ENCODE measurements at regions not wholly inside any gene's neighbourhood (a gene's known extent, or its start where the extent isn't known, plus 50 kb on each side); places are given as distances from the start of the nearest gene placed in this dataset.

DNA sequence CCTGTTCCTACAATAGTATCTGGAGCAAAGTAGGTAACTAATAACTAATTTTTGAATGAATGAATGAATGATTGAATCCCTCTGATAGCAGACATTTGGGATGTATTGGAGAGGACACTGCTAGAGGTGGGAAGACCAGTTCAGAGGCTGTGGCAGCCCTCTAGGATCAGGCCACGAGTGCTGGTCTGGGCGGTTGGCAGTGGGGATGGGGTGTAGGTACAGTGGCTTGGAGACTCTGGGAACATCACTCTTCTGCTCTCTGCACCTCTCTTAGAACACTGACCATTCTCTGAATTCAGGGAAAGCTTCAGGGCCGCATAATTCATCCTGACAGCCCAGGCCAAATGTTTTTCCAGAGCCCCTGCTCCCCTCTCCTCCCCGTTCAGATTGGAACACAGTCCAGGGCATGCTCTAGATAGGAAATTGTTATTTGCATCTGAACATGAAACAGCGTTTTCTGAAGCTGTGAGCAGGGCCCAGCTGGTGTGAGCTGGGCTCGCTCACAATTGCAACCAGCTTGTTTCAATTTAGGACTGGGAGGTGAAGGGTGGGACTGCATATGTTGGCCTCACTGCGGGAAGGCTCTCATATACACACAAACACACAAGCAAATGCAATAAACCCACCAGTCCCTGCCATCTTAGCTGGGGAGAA lies 253.1 kb upstream of the USP24 start:
- no peak overlapping the region for H3K4me3 ChIP-seq (ENCODE audit: insufficient read length, low read depth)
- TF ChIP-seq YY1 (IDR thresholded peaks at IDR 0.05; ENCODE audit: insufficient read depth, insufficient read length), result no peak
- TF ChIP-seq ZNF274 (IDR thresholded peaks at IDR 0.05; ENCODE audit: low read depth, low read length), result no peak
- no peak for TF ChIP-seq SUZ12 (IDR thresholded peaks at IDR 0.05; ENCODE audit: extremely low read depth, insufficient read depth, insufficient read length)
- no peaks in the 10 kb centered on the region for H3K27me3 ChIP-seq (ENCODE audit: insufficient read depth, insufficient read length)
- H3K9me3 ChIP-seq (ENCODE audit: insufficient read depth, low read length), result no peaks in the 10 kb centered on the region
- H3K9ac ChIP-seq (ENCODE audit: insufficient read length, low read depth), result no peak overlapping the region
- DNase-seq (ENCODE audit: low read depth, low spot score), result no peak
- no peaks in the 10 kb centered on the region for H3K36me3 ChIP-seq (ENCODE audit: insufficient read depth, insufficient read length, low read length)
- H3K4me1 ChIP-seq (ENCODE audit: insufficient read depth, insufficient read length), result no peaks in the 10 kb centered on the region

DNA sequence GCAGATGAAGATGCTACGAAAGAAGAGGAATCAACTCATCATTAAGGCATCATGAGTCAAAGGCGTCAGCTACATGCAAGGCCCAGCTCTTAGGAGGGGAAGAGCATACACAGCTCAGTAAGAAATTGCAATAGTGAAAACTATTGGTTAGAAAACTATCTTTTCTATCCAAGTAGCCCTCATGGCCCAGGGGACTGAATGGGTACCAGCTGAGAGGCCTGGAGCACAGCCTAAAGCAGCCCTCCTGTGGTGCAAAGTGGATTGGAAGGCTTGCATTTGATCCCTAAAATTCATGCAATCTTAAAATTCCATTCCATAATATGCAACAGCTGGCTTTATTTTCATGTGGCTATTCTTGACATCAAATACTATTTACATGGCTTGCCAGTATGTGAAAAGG lies 251.8 kb upstream of the USP24 start:
- H3K9me3 ChIP-seq (ENCODE audit: insufficient read depth, low read length), result no peaks in the 10 kb centered on the region
- H3K4me3 ChIP-seq (ENCODE audit: insufficient read length, low read depth), result no peak overlapping the region
- H3K4me1 ChIP-seq (ENCODE audit: insufficient read depth, insufficient read length), result no peaks in the 10 kb centered on the region
- no peaks in the 10 kb centered on the region for H3K36me3 ChIP-seq (ENCODE audit: insufficient read depth, insufficient read length, low read length)
- no peaks in the 10 kb centered on the region for H3K27me3 ChIP-seq (ENCODE audit: insufficient read depth, insufficient read length)
- TF ChIP-seq YY1 (IDR thresholded peaks at IDR 0.05; ENCODE audit: insufficient read depth, insufficient read length), result no peak
- TF ChIP-seq ZNF274 (IDR thresholded peaks at IDR 0.05; ENCODE audit: low read depth, low read length), result no peak
- no peak for TF ChIP-seq SUZ12 (IDR thresholded peaks at IDR 0.05; ENCODE audit: extremely low read depth, insufficient read depth, insufficient read length)
- no peak for DNase-seq (ENCODE audit: low read depth, low spot score)
- H3K9ac ChIP-seq (ENCODE audit: insufficient read length, low read depth), result no peak overlapping the region

DNA sequence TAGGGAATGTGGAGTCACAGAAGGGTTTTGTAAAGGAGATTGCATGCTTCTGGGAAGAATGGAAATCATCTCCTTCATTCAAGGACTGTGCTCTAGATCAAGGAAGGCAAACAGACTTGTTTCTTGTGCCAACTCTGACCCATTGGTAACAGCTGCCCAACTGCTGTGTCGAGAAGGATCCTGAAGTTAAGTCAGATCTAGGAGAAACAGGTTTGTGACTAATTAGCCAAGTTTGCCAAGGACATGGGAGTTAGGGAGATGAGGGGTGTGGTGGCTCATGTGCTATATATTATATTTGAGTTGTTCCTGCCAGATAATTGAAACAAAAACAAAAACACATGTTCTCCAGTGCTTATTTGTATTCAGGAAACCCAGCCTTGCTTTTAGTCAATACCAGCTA lies 251.2 kb upstream of the USP24 start:
- no peak for TF ChIP-seq ZNF274 (IDR thresholded peaks at IDR 0.05; ENCODE audit: low read depth, low read length)
- TF ChIP-seq YY1 (IDR thresholded peaks at IDR 0.05; ENCODE audit: insufficient read depth, insufficient read length), result no peak
- TF ChIP-seq SUZ12 (IDR thresholded peaks at IDR 0.05; ENCODE audit: extremely low read depth, insufficient read depth, insufficient read length), result no peak
- no peaks in the 10 kb centered on the region for H3K27me3 ChIP-seq (ENCODE audit: insufficient read depth, insufficient read length)
- H3K9ac ChIP-seq (ENCODE audit: insufficient read length, low read depth), result no peak overlapping the region
- no peak for DNase-seq (ENCODE audit: low read depth, low spot score)
- no peak overlapping the region for H3K4me3 ChIP-seq (ENCODE audit: insufficient read length, low read depth)
- H3K9me3 ChIP-seq (ENCODE audit: insufficient read depth, low read length), result no peaks in the 10 kb centered on the region
- H3K36me3 ChIP-seq (ENCODE audit: insufficient read depth, insufficient read length, low read length), result no peaks in the 10 kb centered on the region
- no peaks in the 10 kb centered on the region for H3K4me1 ChIP-seq (ENCODE audit: insufficient read depth, insufficient read length)

DNA sequence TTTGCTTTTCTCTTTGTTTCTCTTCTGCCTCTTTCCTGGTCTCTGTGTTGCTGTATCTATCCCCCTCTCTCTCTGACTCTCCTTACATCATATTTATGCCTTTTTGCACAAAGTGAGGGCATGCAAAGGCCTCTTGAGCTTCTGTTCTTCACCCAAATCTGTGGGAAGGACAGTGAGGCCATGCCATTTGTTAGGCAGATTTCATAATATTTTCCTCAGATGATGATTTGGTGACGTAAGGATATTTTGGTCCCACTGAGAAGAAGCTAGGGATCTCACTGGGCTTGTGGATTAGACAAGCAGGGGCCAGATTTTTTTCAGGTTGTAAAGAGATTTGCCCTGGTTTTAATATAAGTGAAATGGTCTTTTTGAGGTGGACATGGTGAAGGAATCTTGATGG lies 249.4 kb upstream of the USP24 start:
- H3K4me1 ChIP-seq (ENCODE audit: insufficient read depth, insufficient read length), result no peaks in the 10 kb centered on the region
- DNase-seq (ENCODE audit: low read depth, low spot score), result no peak
- H3K27me3 ChIP-seq (ENCODE audit: insufficient read depth, insufficient read length), result no peaks in the 10 kb centered on the region
- no peak overlapping the region for H3K9ac ChIP-seq (ENCODE audit: insufficient read length, low read depth)
- TF ChIP-seq SUZ12 (IDR thresholded peaks at IDR 0.05; ENCODE audit: extremely low read depth, insufficient read depth, insufficient read length), result no peak
- no peak for TF ChIP-seq YY1 (IDR thresholded peaks at IDR 0.05; ENCODE audit: insufficient read depth, insufficient read length)
- no peak for TF ChIP-seq ZNF274 (IDR thresholded peaks at IDR 0.05; ENCODE audit: low read depth, low read length)
- no peaks in the 10 kb centered on the region for H3K36me3 ChIP-seq (ENCODE audit: insufficient read depth, insufficient read length, low read length)
- H3K4me3 ChIP-seq (ENCODE audit: insufficient read length, low read depth), result no peak overlapping the region
- H3K9me3 ChIP-seq (ENCODE audit: insufficient read depth, low read length), result no peaks in the 10 kb centered on the region

DNA sequence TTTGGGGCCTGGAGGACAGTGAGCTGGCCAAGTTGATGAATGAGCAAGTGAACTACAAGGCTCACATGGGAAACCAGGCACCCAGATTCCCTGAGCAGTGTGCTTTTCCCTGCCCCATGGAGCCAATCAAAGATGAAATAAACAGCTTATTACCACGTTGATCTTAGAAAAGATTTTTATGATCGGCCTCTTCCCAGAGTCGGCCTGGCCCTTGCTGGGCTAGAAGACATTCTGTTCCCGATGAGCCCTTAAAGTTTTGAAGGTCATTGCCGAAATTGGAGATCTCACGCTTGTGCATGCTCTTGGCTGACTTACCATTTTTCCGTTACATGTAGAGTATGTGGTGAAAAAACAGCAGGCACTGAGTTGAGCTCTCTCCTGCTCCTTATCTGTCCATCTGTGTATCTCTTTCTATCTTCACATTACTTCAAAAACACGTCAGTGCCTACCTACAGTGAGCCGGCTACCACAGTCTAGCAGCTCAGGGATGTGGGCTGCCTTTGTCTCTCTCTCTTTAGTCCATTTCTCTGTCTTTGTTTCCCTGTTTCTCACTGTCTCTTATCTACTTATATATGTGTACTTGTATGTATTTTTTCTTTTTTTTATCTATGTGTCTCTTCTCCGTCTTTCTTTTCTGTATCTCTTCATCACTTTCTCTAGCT lies 248.8 kb upstream of the USP24 start:
- Histone ChIP-seq H3K9me3 (ENCODE audit: insufficient read depth, low read length) (no peaks in the 10 kb centered on the region), H3K4me3 (ENCODE audit: insufficient read length, low read depth) (no peak overlapping the region), H3K4me1 (ENCODE audit: insufficient read depth, insufficient read length) (no peaks in the 10 kb centered on the region), H3K36me3 (ENCODE audit: insufficient read depth, insufficient read length, low read length) (no peaks in the 10 kb centered on the region), H3K9ac (ENCODE audit: insufficient read length, low read depth) (no peak overlapping the region), H3K27me3 (ENCODE audit: insufficient read depth, insufficient read length) (no peaks in the 10 kb centered on the region)
- no peak for DNase-seq (ENCODE audit: low read depth, low spot score)
- TF ChIP-seq YY1 (IDR thresholded peaks at IDR 0.05; ENCODE audit: insufficient read depth, insufficient read length) (no peak), ZNF274 (IDR thresholded peaks at IDR 0.05; ENCODE audit: low read depth, low read length) (no peak), SUZ12 (IDR thresholded peaks at IDR 0.05; ENCODE audit: extremely low read depth, insufficient read depth, insufficient read length) (no peak)

DNA sequence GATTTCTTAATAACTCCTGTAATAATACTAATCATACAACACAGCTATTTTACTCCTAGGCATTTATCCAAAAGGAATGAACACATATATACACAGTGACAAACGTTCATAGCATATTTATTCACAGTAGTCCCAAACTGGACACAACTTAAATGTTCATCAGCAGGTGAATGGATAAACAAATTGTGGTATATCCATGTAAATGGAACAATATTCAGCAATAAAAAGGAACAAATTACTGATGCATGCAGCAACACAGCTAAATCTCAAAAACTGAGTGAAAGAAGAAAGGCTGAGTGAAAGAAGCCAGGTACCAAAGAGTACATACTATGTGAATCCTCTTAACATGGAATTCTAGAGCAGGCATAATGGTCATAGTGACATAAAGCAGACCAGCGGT lies 242.7 kb upstream of the USP24 start:
- Histone ChIP-seq H3K4me3 (ENCODE audit: insufficient read length, low read depth) (no peak overlapping the region), H3K9me3 (ENCODE audit: insufficient read depth, low read length) (peaks cover 16% of the 10 kb centered on the region), H3K27me3 (ENCODE audit: insufficient read depth, insufficient read length) (no peaks in the 10 kb centered on the region), H3K9ac (ENCODE audit: insufficient read length, low read depth) (no peak overlapping the region), H3K4me1 (ENCODE audit: insufficient read depth, insufficient read length) (no peaks in the 10 kb centered on the region), H3K36me3 (ENCODE audit: insufficient read depth, insufficient read length, low read length) (no peaks in the 10 kb centered on the region)
- TF ChIP-seq SUZ12 (IDR thresholded peaks at IDR 0.05; ENCODE audit: extremely low read depth, insufficient read depth, insufficient read length) (no peak), ZNF274 (IDR thresholded peaks at IDR 0.05; ENCODE audit: low read depth, low read length) (no peak), YY1 (IDR thresholded peaks at IDR 0.05; ENCODE audit: insufficient read depth, insufficient read length) (no peak)
- no peak for DNase-seq (ENCODE audit: low read depth, low spot score)

DNA sequence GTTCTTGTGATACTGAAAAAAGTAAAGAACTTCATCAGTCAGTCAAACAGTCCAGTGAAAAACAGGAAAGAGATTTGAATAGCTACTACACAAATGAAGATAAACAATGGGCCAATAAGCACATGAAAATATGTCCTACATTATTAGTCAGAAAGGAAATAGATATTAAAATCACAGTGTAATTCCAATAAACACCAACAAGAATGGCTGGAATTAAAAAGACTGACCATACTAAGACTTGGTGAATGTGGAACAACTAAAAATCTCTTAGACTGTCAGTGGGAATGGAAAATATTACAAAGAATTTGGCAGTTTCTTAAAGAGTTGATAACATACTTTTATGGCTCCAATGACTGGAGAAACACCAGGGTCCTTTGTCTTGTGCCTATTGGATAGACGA lies 241.8 kb upstream of the USP24 start:
- TF ChIP-seq SUZ12 (IDR thresholded peaks at IDR 0.05; ENCODE audit: extremely low read depth, insufficient read depth, insufficient read length), result no peak
- no peak for TF ChIP-seq ZNF274 (IDR thresholded peaks at IDR 0.05; ENCODE audit: low read depth, low read length)
- TF ChIP-seq YY1 (IDR thresholded peaks at IDR 0.05; ENCODE audit: insufficient read depth, insufficient read length), result no peak
- H3K27me3 ChIP-seq (ENCODE audit: insufficient read depth, insufficient read length), result no peaks in the 10 kb centered on the region
- H3K4me1 ChIP-seq (ENCODE audit: insufficient read depth, insufficient read length), result no peaks in the 10 kb centered on the region
- peaks cover 16% of the 10 kb centered on the region for H3K9me3 ChIP-seq (ENCODE audit: insufficient read depth, low read length)
- H3K36me3 ChIP-seq (ENCODE audit: insufficient read depth, insufficient read length, low read length), result no peaks in the 10 kb centered on the region
- no peak overlapping the region for H3K4me3 ChIP-seq (ENCODE audit: insufficient read length, low read depth)
- no peak overlapping the region for H3K9ac ChIP-seq (ENCODE audit: insufficient read length, low read depth)
- DNase-seq (ENCODE audit: low read depth, low spot score), result no peak

Data from NT2/D1 (cell line).